ENCODE measurements at regions not wholly inside any gene's neighbourhood (a gene's known extent, or its start where the extent isn't known, plus 50 kb on each side); places are given as distances from the start of the nearest gene placed in this dataset.
A peak's percentile ranks its signal among the peaks of the same experiment; 100 is the strongest.

GRCh38 chr2:8543383-8544170, 138.3 kb upstream of the ID2 start:
- H3K36me3 Mint-ChIP-seq, result peaks cover 1% of the 10 kb centered on the region
- DNase-seq (ENCODE audit: low spot score), result no peak
- Histone ChIP-seq H3F3A (ENCODE audit: low read depth) (no peaks in the 10 kb centered on the region), H4K20me1 (ENCODE audit: low read depth) (no peaks in the 10 kb centered on the region), H3K27ac (no peak overlapping the region), H3K36me3 (no peaks in the 10 kb centered on the region), H3K9ac (no peak overlapping the region), H2AFZ (replicated peaks) (no peak overlapping the region), H3K4me3 (no peak overlapping the region), H3K79me2 (ENCODE audit: low read depth) (no peaks in the 10 kb centered on the region), H3K4me2 (no peak overlapping the region), H3K9me3 (ENCODE audit: low read depth) (no peaks in the 10 kb centered on the region), H3K27me3 (no peaks in the 10 kb centered on the region), H3K4me1 (no peaks in the 10 kb centered on the region)
- no peak for TF ChIP-seq EZH2 (IDR thresholded peaks at IDR 0.05)
- no peak for TF ChIP-seq CTCF (IDR thresholded peaks at IDR 0.05)
- no peak for TF ChIP-seq EZH2phosphoT487 (IDR thresholded peaks at IDR 0.05)
- H3K27ac Mint-ChIP-seq, result peak overlapping the region; percentile 81
- peaks cover 11% of the 10 kb centered on the region for H3K27me3 Mint-ChIP-seq (ENCODE audit: insufficient read depth, low read depth)
- peaks cover 55% of the 10 kb centered on the region for H3K4me1 Mint-ChIP-seq
- H3K9me3 Mint-ChIP-seq, result no peaks in the 10 kb centered on the region
- no peak overlapping the region for H3K4me3 Mint-ChIP-seq

GRCh38 chr2:8544171-8544785, 137.6 kb upstream of the ID2 start:
- H4K20me1 ChIP-seq (ENCODE audit: low read depth), result no peaks in the 10 kb centered on the region
- H3K4me3 ChIP-seq, result no peak overlapping the region
- Mint-ChIP-seq H3K9me3 (no peaks in the 10 kb centered on the region), H3K4me1 (peaks cover 60% of the 10 kb centered on the region), H3K27me3 (ENCODE audit: insufficient read depth, low read depth) (peaks cover 15% of the 10 kb centered on the region), H3K4me3 (no peak overlapping the region), H3K36me3 (peaks cover 1% of the 10 kb centered on the region), H3K27ac (peak overlapping the region; percentile 95)
- H3K9me3 ChIP-seq (ENCODE audit: low read depth), result no peaks in the 10 kb centered on the region
- no peak overlapping the region for H3K4me2 ChIP-seq
- H3K79me2 ChIP-seq (ENCODE audit: low read depth), result no peaks in the 10 kb centered on the region
- H3K27ac ChIP-seq, result no peak overlapping the region
- H3F3A ChIP-seq (ENCODE audit: low read depth), result no peaks in the 10 kb centered on the region
- no peaks in the 10 kb centered on the region for H3K36me3 ChIP-seq
- DNase-seq (ENCODE audit: low spot score), result no peak
- H3K4me1 ChIP-seq, result no peaks in the 10 kb centered on the region
- no peak overlapping the region for H3K9ac ChIP-seq
- H2AFZ ChIP-seq (replicated peaks), result no peak overlapping the region
- no peaks in the 10 kb centered on the region for H3K27me3 ChIP-seq
- TF ChIP-seq CTCF (IDR thresholded peaks at IDR 0.05) (no peak), EZH2 (IDR thresholded peaks at IDR 0.05) (no peak), EZH2phosphoT487 (IDR thresholded peaks at IDR 0.05) (no peak)

GRCh38 chr2:8544786-8545694, 136.8 kb upstream of the ID2 start:
- H3K27ac ChIP-seq, result no peak overlapping the region
- DNase-seq (ENCODE audit: low spot score), result peak; percentile 56

More at GRCh38 chr2:8544786-8545694, 136.8 kb upstream of the ID2 start:
- Histone ChIP-seq H3K36me3 (no peaks in the 10 kb centered on the region), H4K20me1 (ENCODE audit: low read depth) (no peaks in the 10 kb centered on the region), H3K4me1 (no peaks in the 10 kb centered on the region), H3K9me3 (ENCODE audit: low read depth) (no peaks in the 10 kb centered on the region), H3K9ac (no peak overlapping the region), H3K79me2 (ENCODE audit: low read depth) (no peaks in the 10 kb centered on the region), H3F3A (ENCODE audit: low read depth) (no peaks in the 10 kb centered on the region), H3K27me3 (no peaks in the 10 kb centered on the region), H3K4me3 (no peak overlapping the region), H2AFZ (replicated peaks) (no peak overlapping the region), H3K4me2 (no peak overlapping the region)
- peaks cover 1% of the 10 kb centered on the region for H3K36me3 Mint-ChIP-seq
- no peak overlapping the region for H3K27ac Mint-ChIP-seq
- peaks cover 15% of the 10 kb centered on the region for H3K27me3 Mint-ChIP-seq (ENCODE audit: insufficient read depth, low read depth)
- H3K4me3 Mint-ChIP-seq, result no peak overlapping the region
- TF ChIP-seq EZH2phosphoT487 (IDR thresholded peaks at IDR 0.05) (no peak), CTCF (IDR thresholded peaks at IDR 0.05) (peak; percentile 55), EZH2 (IDR thresholded peaks at IDR 0.05) (no peak)
- no peaks in the 10 kb centered on the region for H3K9me3 Mint-ChIP-seq
- H3K4me1 Mint-ChIP-seq, result peaks cover 56% of the 10 kb centered on the region
